ENCODE measurements at regions not wholly inside any gene's neighbourhood (a gene's known extent, or its start where the extent isn't known, plus 50 kb on each side); places are given as distances from the start of the nearest gene placed in this dataset.

DNA sequence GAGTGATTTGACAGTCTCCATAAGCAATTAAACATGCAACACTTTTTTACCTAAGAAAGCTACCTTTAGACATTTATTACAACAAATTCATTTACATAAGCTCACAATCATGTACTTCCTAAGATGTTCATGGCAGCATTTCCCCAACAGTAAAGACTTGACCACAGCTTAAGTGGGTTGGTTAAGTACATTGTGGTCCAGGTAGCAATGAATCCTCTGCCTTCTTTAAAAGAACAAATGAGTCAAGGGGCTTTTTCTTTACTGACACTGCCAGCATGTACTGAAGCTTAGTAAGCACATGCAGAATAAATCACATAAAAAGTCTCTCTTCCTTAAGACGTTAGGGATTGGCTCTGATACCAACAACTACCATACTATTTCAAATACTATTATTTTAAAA is 183.7 kb upstream of the USP9Y start:
- no peaks in the 10 kb centered on the region for H3K9me3 Mint-ChIP-seq
- ATAC-seq (ENCODE audit: low read depth), result no peak

DNA sequence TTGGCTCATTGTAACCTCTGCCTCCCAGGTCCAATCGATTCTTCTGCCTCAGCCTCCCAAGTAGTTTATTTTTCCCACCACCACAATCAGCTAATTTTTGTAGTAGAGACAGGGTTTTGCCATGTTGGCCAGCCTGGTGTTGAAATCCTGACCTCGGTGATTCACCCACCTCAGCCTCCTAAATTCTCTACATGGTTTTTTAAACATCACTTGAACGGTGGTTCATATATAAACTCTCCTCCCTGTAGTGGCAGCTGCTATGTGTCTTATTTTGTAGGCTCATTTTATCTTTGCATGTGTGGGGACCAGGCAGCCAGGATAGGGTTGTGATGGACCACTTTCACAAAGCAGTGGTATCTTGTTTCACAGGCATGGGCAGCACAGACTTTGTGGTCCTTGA is 175.8 kb upstream of the USP9Y start:
- H3K4me3 Mint-ChIP-seq, result no peak overlapping the region
- no peak for ATAC-seq (ENCODE audit: low read depth)
- peaks cover 2% of the 10 kb centered on the region for H3K27me3 Mint-ChIP-seq
- H3K36me3 Mint-ChIP-seq, result no peaks in the 10 kb centered on the region
- H3K4me1 Mint-ChIP-seq, result no peaks in the 10 kb centered on the region
- H3K27ac Mint-ChIP-seq, result no peak overlapping the region
- DNase-seq (ENCODE audit: low spot score in 2 of 2), result no peak
- no peaks in the 10 kb centered on the region for H3K9me3 Mint-ChIP-seq

More for the DNA sequence above, 183.7 kb upstream of the USP9Y start:
- no peak for DNase-seq (ENCODE audit: low spot score in 2 of 2)
- no peaks in the 10 kb centered on the region for H3K27me3 Mint-ChIP-seq
- H3K36me3 Mint-ChIP-seq, result no peaks in the 10 kb centered on the region
- no peak overlapping the region for H3K27ac Mint-ChIP-seq
- no peak overlapping the region for H3K4me3 Mint-ChIP-seq
- H3K4me1 Mint-ChIP-seq, result no peaks in the 10 kb centered on the region

DNA sequence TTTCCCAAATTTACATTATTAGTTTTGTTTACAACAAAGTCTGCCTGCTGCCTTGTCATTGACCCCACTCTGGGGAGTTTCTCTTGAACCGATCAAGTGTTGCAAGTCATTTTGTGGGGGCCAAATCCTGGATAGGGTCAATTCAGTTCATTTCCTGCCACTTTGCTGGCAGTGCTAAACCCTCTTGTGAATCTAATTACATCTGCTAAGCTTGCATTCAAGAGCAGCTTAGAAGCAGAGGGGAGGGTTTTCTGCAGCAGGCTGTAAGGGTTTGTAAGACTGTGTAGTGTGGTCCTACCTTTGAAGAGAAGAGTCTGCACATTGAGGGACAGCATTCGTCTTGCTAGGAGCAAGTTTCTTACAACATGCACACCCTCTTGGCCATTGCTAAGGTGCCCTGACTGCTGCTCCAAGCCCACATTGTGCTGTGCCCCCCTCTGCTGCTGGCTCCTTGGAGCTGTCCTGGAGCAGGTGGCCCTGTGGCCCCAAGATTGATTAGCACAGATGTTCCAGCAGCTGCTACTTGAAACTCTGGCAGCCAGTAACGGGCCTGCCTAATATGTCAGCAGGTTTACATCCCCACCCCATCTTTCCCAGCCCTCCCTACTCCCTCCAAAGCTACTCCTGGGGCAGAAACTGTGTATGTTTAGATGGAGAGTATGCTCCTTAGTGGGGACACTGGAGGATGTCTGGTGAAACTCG is 174.5 kb upstream of the USP9Y start:
- Mint-ChIP-seq H3K4me1 (no peaks in the 10 kb centered on the region), H3K27ac (no peak overlapping the region), H3K4me3 (no peak overlapping the region), H3K9me3 (no peaks in the 10 kb centered on the region), H3K36me3 (no peaks in the 10 kb centered on the region), H3K27me3 (peaks cover 2% of the 10 kb centered on the region)
- ATAC-seq (ENCODE audit: low read depth), result no peak
- no peak for DNase-seq (ENCODE audit: low spot score in 2 of 2)

DNA sequence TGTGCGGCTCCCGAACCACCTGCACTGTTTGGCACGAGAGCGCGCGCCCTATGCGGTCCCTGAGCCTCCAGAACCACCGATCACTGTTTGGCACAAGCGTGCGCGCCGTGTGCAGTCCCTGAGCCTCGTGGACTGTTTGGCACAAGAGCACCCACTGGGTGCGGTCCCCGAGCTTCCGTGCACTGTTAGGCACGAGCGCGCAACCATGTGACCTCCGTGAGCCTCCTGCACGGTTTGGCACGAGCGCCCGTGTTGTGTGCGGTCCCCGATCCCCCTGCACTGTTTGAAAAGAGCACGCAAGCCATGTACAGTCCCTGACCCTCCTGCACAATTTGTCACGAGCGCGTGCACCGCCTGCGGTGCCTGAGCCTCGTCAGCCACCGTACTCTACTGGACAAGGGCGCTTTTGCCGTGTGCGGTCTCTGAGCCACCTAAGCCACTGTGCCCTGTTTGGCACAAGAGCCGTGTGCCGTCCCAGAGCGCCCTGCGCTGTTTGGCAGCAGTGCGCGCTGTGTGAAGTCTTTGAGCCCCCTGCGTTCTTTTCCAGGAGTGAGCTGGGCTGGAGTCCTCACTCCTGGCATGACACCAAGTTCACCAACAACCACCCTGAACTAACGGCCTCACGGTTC is 163.7 kb upstream of the USP9Y start:
- H3K27me3 Mint-ChIP-seq, result peaks cover 6% of the 10 kb centered on the region
- ATAC-seq (ENCODE audit: low read depth), result no peak
- H3K27ac Mint-ChIP-seq, result no peak overlapping the region
- H3K9me3 Mint-ChIP-seq, result no peaks in the 10 kb centered on the region
- no peaks in the 10 kb centered on the region for H3K4me1 Mint-ChIP-seq
- DNase-seq (ENCODE audit: low spot score in 2 of 2), result no peak
- no peaks in the 10 kb centered on the region for H3K36me3 Mint-ChIP-seq
- H3K4me3 Mint-ChIP-seq, result no peak overlapping the region

DNA sequence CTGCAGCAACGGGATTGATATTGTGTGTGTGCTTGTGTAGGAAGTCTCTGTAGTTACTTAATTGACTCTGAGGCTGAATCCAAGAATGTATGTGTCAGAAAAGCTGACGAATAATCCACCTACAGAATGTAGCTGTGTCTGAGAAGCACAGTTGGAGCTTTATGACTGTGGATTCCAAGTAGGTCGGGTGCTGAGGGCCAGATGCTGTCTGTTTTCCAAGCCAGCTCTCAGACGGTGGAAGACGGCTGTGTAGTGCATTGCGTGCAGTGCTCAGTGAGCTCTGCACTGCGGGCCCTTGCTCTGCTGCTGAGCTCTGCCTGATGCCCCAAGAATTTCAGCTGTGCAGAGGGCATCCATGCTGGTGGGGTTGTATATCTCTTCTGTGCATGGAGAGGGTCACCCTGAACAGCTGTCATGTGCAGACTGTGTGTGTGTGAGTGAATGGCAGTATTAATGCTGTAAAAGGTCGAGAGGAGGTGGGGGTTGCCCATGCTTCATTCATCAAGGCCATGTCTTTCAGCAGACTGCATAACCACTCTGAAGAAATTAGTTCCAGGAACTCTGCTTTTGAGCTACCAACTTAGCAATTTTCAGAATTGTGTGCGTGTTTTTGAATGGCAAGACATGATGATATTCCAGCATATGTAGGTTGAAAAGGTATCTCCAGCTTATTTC is 154.1 kb upstream of the USP9Y start:
- ATAC-seq (ENCODE audit: low read depth) (no peak), DNase-seq (ENCODE audit: low spot score in 2 of 2) (no peak)
- no peak overlapping the region for H3K27ac Mint-ChIP-seq
- H3K4me1 Mint-ChIP-seq, result no peaks in the 10 kb centered on the region
- H3K4me3 Mint-ChIP-seq, result no peak overlapping the region
- H3K36me3 Mint-ChIP-seq, result peaks cover 2% of the 10 kb centered on the region
- peaks cover 6% of the 10 kb centered on the region for H3K9me3 Mint-ChIP-seq
- H3K27me3 Mint-ChIP-seq, result peaks cover 8% of the 10 kb centered on the region

DNA sequence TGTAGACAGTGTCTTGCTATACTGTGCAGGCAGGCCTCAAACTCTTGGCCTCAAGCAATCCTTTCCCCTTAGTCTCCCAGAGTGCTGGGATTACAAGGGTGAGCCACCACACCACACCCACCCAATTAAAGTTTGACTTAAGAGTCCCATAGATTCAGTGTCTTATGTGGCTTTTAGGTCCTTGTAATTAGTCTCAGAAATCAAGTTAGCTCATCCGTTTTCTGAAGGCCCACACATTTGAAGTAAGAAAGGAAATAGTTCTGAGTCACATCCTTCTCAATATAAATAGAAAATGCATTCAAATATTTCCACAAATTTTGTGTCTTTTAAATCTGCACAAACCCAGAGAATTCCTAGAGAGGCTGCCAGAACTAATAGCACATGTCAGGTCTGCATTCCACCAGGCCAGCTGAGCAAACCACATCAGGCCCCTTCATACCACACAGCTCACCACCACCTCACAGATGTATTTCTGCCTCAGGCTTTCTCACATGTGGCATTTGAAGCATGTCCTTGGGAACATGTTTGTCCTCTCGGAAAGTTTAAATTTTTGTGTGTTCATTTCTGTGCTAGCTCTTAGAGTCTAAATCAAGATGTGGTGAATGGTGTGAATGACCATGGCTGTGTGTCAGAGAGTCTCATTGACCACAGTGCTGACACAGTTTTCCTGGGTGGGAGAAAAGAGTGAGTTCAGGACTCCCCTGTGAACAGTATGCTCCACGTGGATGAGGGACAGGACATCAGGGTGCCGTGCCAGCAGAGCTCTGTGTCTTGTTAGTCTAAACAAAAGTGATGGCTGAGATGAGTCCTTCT is 148.4 kb upstream of the USP9Y start:
- no peak overlapping the region for H3K4me3 Mint-ChIP-seq
- no peak for DNase-seq (ENCODE audit: low spot score in 2 of 2)
- no peaks in the 10 kb centered on the region for H3K4me1 Mint-ChIP-seq
- peaks cover 12% of the 10 kb centered on the region for H3K27me3 Mint-ChIP-seq
- H3K9me3 Mint-ChIP-seq, result peaks cover 6% of the 10 kb centered on the region
- no peak for ATAC-seq (ENCODE audit: low read depth)
- no peak overlapping the region for H3K27ac Mint-ChIP-seq
- H3K36me3 Mint-ChIP-seq, result peaks cover 2% of the 10 kb centered on the region

DNA sequence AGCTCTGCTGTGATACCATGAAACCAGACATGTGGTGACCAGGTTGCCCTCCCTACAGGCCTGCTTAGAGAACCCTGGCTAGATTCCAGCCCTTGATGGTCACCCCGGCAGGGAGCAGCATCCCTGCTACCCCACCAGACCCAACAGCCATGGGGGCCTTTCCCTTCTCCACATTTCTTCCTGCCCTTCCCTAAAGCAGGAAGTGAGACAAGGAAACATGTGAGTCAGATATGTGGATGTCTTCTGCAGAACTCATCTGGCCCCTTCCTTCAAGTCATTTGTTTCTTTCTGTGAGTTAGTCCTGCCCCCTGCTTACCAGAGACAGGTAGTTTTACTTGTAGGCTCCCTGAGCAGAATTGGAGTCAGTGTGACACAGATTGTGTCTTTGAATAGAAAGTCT is 147.1 kb upstream of the USP9Y start:
- Mint-ChIP-seq H3K4me3 (no peak overlapping the region), H3K36me3 (peaks cover 2% of the 10 kb centered on the region), H3K9me3 (peaks cover 6% of the 10 kb centered on the region), H3K27ac (no peak overlapping the region), H3K4me1 (no peaks in the 10 kb centered on the region), H3K27me3 (peaks cover 12% of the 10 kb centered on the region)
- DNase-seq (ENCODE audit: low spot score in 2 of 2) (no peak), ATAC-seq (ENCODE audit: low read depth) (no peak)

DNA sequence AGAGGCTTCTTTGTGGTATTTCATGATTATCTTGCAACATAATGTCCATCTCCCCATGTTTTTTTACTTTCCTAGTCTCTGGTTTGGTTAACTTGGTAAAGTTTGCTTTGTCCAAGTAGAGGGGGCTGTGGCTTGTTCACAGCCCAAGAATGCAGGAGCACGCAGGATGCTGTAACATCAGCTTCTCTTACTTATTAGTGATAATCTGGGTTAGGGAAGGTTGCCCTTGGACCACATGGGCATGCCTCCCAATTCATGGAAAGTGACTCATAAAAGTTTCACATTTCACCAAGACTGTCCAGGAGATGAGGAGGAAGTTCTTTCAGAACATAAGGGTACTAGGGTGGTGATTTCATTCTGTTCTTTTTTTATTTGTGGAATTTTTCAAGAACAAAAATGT is 146.0 kb upstream of the USP9Y start:
- H3K4me1 Mint-ChIP-seq, result no peaks in the 10 kb centered on the region
- peaks cover 5% of the 10 kb centered on the region for H3K36me3 Mint-ChIP-seq
- ATAC-seq (ENCODE audit: low read depth), result no peak
- no peak overlapping the region for H3K4me3 Mint-ChIP-seq
- H3K27me3 Mint-ChIP-seq, result peaks cover 9% of the 10 kb centered on the region
- DNase-seq (ENCODE audit: low spot score in 2 of 2), result no peak
- H3K27ac Mint-ChIP-seq, result no peak overlapping the region
- H3K9me3 Mint-ChIP-seq, result peaks cover 8% of the 10 kb centered on the region

DNA sequence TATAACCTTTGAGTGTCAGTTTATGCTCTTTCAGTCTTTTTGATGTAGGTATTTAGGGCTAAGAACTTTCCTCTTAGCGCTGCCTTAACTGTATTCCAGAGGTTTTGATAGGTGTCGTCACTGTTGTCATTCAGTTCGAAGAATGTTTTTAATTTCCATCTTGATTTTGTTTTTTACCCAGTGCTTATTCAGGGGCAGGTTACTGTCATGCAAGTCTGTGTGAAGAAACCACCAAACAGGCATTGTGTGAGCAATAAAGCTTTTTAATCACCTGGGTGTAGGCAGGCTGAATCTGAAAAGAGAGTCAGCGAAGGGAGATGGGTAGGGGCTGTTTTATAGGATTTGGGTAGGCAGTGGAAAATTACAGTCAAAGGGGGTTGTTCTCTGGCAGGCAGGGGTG is 142.0 kb upstream of the USP9Y start:
- ATAC-seq (ENCODE audit: low read depth), result no peak
- Mint-ChIP-seq H3K4me1 (no peaks in the 10 kb centered on the region), H3K9me3 (peaks cover 22% of the 10 kb centered on the region), H3K36me3 (peaks cover 12% of the 10 kb centered on the region), H3K27me3 (peaks cover 8% of the 10 kb centered on the region), H3K27ac (no peak overlapping the region), H3K4me3 (no peak overlapping the region)
- no peak for DNase-seq (ENCODE audit: low spot score in 2 of 2)

DNA sequence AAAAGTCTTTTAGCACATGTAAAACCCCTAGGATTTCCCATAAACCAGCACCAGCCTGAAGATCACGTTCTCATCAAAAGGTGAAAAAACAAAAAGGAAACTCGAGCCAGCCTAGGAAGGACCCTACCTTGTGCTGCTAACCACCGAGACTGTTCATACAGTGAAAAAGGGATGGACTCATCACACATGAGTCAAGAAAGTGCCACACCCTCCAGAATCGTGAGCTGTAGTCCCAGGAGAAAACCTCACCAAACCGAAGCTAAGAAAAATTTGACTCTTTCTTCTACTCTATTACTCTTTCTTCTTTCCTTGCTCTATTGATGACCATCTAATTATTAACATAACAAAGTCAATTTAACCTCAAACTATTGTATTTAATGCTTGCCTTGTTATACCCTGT is 124.8 kb upstream of the USP9Y start:
- DNase-seq (ENCODE audit: low spot score in 2 of 2) (no peak), ATAC-seq (ENCODE audit: low read depth) (no peak)
- H3K4me3 Mint-ChIP-seq, result no peak overlapping the region
- peaks cover 4% of the 10 kb centered on the region for H3K9me3 Mint-ChIP-seq
- peaks cover 4% of the 10 kb centered on the region for H3K27me3 Mint-ChIP-seq
- H3K36me3 Mint-ChIP-seq, result no peaks in the 10 kb centered on the region
- H3K4me1 Mint-ChIP-seq, result no peaks in the 10 kb centered on the region
- H3K27ac Mint-ChIP-seq, result no peak overlapping the region

DNA sequence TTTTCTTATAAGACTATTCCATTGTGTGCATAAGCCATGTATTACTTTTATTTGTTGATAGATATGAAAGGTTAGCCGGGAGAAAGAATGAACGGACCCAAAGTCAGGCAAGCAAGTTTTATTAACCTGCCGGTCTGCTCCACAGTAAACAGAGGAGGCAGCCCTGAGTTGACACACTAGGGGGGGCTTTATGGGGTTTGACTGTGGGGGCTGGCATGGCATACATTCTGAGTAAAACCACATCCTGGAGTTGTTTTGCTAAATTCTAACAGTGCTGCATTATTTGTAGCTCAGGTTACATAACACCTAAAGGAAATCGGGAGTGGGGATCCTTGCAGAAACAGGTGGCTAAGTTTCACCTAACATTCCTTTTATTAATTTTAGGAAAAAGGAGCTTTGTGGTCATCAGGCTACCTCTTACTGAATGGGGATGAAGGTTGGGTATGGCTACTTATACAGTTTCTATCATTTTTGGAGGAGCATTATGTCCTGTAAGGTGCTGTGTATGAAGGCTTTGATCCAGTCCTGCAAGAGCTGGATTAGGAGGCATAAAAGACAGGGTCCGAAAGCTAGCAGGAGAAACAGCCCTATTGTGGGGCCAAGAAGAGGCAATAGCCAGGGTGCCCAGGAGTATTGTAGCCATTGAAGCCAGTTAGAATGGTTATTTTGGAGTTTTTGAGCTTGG is 107.4 kb upstream of the USP9Y start:
- Mint-ChIP-seq H3K27me3 (peaks cover 3% of the 10 kb centered on the region), H3K9me3 (peaks cover 3% of the 10 kb centered on the region), H3K36me3 (no peaks in the 10 kb centered on the region), H3K4me1 (peaks cover 4% of the 10 kb centered on the region), H3K27ac (no peak overlapping the region), H3K4me3 (no peak overlapping the region)
- ATAC-seq (ENCODE audit: low read depth), result no peak
- no peak for DNase-seq (ENCODE audit: low spot score in 2 of 2)

DNA sequence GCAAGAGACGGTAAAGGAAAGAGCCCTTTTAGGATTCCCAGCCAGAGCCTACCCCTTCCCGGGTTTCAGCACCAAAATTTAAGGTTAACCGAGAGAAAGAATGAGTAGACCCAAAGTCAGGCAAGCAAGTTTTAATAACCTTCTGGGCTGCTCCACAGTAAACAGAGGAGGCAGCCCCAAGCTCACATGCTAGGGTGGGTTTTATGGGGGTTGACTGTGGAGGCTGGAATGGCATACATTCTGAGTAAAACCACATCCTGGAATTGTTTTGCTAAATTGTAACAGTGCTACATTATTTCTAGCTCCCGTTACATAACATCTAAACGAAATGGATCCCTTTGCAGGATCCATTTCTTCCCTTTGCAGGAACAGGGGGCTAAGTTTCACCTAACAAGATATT is 102.2 kb upstream of the USP9Y start:
- Mint-ChIP-seq H3K4me3 (no peak overlapping the region), H3K4me1 (no peaks in the 10 kb centered on the region)

DNA sequence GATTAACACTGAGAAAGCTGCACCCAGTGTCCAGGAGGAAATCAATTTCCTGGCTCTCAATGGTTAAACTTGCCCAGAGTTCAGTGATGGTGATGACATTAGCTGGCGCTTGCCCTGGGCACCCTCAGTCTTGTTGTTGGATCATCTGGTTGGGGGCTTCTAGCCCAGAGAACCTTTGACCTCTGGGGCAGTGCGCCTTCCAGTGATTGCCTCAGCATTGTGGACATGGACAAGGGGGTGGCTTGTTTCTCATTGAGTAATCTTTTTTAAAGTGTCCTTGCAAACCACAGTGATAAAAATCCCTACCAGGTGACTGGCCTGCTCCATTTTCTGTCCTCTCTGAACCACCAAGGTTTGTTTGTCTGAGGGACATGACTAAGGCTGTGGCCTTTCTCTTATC is 95.6 kb upstream of the USP9Y start:
- no peaks in the 10 kb centered on the region for H3K9me3 Mint-ChIP-seq
- H3K36me3 Mint-ChIP-seq, result no peaks in the 10 kb centered on the region
- peaks cover 1% of the 10 kb centered on the region for H3K27me3 Mint-ChIP-seq
- ATAC-seq (ENCODE audit: low read depth), result no peak
- no peak overlapping the region for H3K4me3 Mint-ChIP-seq
- H3K27ac Mint-ChIP-seq, result no peak overlapping the region
- H3K4me1 Mint-ChIP-seq, result no peaks in the 10 kb centered on the region
- no peak for DNase-seq (ENCODE audit: low spot score in 2 of 2)

More for the DNA sequence above, 102.2 kb upstream of the USP9Y start:
- DNase-seq (ENCODE audit: low spot score in 2 of 2), result no peak
- peaks cover 3% of the 10 kb centered on the region for H3K9me3 Mint-ChIP-seq
- H3K27me3 Mint-ChIP-seq, result peaks cover 3% of the 10 kb centered on the region
- H3K36me3 Mint-ChIP-seq, result no peaks in the 10 kb centered on the region
- H3K27ac Mint-ChIP-seq, result no peak overlapping the region
- no peak for ATAC-seq (ENCODE audit: low read depth)

Data from memory B cell (primary cell).